Cerebellar cortex (tissue), 1 donor: ENCODE measurements at regions not wholly inside any gene's neighbourhood (a gene's known extent, or its start where the extent isn't known, plus 50 kb on each side); places are given as distances from the start of the nearest gene placed in this dataset.

ENCODE experiments used
- DNase-seq: peaks from one replicate; pipeline ENCODE4 v3.0.0-alpha.2; 2015; ENCODE audit warnings: low spot score

DNA sequence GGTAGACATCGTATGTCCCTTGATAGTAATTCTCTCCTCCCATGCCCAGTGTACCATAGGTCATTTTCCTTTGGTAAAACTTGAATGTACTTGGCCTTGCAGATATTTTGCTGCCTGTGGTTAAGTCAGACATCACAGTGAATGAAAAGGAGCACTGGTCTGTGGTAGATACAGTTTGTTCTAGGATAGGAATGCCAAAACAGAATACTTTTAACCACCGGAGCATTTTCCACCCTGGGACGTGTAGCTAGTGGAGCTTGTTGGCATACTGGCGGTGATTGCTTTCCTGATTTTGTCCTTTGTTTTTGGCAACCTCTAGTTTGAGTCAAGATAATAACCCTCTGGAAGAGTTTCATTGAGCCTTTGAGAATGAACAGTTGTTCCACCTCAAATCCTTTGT is 92.0 kb upstream of the BMPER start:
- no peak for DNase-seq

DNA sequence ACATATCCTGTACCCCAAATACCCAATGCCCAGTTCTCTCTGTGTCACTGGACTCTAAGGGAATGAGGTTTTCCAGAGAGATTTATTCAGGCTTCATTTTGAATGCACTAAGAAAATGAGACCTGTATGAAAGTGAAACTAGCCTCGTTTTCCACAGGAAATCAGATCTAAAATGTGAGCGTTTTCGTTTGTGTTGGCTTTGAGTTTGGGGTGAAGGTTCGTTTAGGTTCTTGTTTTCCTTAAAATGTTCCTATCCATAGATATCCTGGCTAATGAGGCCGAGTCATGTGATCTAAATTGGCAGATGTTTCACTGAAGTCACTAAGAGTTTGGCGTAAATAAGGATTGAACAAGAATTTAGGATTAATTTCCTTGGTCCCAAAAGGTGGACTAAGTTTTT is 90.9 kb upstream of the BMPER start:
- no peak for DNase-seq

DNA sequence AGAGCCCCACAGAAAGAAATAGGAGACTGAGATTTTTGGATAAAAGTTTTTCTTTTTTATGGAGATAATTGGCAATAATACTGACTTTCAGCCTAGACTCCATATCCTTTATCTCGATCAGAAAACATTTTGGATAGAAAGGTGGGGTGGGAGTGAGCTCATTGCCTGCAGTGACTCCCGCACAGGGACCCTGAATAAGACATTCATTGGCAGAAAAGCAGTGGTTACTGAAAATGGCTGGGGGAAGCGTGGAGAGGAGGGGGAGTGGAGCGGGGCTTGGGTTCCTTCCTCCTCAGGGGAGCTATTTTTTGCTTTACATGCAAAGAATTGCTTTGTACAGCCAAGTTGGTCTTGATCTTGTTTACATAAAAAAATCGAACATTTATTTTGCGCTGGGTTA is 90.4 kb upstream of the BMPER start:
- DNase-seq: no peak

DNA sequence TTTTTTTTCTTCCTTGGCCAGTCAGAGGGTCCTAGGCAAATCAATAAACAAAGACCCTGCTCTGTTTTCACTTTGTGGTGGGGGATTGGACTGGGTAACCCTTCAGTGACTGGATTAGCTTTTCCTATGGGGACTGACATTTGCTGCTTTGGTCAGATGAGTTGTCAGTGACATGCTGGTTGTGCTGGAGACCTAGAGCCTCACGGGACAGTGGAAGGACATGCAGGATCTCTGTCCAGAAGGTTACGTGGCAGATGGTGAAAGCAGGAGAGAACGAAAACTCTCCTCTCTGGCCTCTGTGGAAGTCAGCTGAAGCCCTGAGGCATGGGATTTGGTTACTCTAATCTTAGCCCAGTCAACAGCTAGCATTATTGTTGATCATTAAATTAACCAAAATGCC is 90.0 kb upstream of the BMPER start:
- no peak for DNase-seq

DNA sequence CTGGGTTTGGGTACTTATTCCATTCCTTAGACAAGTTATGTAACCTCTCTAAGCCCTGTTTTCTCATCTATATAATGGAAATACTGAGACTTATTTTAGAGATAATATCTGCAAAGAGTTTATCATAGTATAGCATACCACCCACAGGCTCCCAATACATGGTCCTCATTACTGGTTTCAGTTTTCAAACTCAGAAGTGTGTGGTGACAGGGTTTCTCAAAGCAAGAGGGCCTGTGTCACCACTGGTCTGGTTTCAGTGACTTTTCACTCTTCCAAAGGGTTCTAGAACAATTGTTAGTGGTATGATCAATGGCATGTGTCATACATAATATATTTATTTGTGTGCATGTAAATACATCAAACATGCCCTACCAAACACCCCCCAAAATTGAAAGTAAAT is 89.2 kb upstream of the BMPER start:
- no peak for DNase-seq

DNA sequence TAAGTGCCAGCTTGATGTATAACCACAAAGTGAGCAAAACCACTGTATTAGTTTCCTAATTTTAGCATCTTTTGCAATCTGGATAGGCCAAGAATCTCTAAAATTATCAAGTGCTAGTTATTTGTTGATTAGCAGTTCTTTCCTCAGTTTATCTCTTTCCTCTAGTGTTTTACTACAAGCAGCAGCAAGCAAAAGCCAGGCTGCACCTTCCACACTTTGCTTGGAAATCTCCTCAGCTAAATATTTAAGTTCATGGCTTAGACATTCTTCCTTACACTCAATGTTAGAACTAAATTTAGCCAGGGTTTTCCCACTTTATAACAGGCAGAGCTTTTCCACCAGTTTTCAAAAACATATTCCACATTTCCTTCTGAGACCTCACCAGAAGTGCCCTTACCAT is 85.7 kb upstream of the BMPER start:
- DNase-seq: no peak

DNA sequence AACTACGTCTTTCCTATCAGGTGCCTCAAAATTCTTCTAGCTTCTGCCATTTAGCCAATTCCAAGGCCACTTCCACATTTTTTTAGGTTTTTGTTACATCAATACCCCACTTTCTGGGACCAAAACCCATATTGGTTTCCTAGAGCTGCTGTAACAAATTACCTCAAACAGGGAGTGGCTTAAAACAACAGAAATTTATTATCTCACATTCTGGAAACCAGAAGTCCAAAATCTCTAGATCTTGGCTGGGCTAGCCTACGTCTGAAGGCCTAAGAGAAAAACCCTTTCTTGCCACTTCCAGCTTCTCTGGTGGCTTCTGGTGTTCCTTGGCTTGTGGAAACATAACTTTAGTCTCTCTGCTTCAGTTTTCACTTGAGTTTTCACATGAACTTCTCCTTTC is 85.1 kb upstream of the BMPER start:
- DNase-seq: no peak

DNA sequence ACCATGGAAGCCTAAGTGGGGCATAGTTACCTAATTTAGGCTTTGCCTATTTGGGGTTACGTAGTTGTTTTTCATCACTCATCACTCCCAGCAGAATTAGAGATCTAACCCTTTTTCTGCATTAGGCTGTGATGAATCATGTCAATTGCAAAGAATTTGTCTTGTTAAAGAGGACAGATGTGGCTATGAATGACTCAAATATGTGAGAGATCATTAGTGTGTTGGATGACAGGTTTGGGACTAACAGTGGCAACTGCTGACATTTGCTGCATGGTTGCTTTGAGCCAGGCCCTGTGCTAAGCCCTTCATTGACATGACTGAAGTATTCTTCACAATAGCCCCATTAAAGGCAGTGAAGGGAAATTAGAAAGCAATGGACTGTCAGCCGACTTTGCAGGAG is 83.4 kb upstream of the BMPER start:
- no peak for DNase-seq

DNA sequence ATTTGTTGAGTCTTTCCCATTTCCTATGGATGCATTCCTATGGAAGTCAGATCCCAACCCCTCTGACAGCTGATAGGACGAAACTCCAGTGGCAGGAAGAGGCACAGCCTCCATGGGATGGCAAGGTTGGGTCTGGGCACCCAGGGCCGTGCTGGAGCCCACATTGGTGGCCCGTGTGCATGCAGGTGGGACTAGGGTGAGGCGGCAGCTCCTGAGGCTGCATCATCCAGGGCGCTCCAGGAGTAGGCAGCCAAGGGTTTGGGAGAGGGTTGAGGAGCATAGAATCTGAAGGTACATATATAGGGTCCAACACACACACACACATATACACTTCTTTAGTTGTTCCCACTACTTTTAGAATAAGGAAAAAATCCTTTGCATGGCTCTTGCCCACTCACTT is 81.4 kb upstream of the BMPER start:
- no peak for DNase-seq

DNA sequence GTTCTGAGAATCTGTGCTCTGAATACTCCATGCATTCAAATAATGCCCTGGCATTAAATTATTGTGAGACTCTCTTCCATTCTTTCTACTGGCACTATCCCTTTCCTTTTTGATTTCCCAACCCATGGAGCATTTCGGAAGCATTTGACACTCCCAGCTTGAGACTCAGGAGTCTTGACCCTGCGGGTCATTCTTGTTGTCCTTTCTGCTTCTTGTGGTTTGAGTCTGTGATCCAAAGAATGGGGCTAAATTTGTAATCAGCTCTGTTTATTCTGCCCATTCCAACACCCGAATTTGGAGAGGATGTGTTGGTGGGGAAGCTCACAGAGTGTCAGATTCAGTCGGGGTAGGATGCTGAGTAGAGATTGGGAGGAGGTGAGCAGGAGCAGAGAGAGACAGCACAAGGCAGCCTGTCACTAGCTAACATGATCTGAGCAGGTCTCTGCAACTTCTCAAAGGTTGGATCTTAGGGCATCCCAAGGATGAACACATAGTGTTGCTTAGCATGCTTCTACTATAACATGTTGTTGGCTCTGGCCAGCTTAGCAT is 80.4 kb upstream of the BMPER start:
- no peak for DNase-seq

DNA sequence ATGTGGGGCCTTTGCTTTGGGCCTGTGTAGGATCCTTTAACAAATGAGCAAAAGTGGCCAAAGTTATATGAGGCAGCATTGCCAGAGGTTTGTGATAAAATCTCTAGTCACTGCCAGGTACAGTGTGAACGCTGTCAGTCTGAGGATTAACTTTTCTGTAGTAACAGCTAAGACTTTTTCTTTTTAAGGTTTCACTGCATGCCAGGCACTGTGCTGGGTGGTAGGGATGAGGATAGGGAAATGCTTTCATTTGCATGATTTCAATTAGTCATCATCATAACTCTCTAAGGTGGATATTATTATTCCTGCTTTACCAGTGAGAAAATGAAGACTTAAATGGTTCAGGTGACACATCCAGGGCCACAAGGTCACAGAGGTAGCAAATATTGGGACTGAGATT is 79.7 kb upstream of the BMPER start:
- DNase-seq: no peak

DNA sequence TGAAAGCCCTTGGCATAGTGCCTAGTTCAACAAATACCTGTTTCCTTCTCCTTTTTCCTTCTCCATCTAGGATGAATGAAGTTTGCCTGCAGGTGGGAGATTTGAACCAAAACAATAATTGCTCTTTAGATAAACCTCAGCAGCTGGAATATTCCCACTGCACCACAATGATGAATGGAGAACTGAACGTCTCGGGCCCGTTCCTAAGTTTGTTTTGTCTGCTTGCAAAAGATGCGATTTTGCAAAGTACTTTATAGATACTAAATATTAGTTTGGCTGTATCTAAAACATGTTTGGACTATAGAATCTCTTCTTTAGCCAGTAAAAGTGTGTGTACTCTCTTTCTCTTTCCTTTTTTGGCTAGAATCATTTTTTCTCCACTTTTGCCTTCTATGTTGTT is 75.8 kb upstream of the BMPER start:
- no peak for DNase-seq

DNA sequence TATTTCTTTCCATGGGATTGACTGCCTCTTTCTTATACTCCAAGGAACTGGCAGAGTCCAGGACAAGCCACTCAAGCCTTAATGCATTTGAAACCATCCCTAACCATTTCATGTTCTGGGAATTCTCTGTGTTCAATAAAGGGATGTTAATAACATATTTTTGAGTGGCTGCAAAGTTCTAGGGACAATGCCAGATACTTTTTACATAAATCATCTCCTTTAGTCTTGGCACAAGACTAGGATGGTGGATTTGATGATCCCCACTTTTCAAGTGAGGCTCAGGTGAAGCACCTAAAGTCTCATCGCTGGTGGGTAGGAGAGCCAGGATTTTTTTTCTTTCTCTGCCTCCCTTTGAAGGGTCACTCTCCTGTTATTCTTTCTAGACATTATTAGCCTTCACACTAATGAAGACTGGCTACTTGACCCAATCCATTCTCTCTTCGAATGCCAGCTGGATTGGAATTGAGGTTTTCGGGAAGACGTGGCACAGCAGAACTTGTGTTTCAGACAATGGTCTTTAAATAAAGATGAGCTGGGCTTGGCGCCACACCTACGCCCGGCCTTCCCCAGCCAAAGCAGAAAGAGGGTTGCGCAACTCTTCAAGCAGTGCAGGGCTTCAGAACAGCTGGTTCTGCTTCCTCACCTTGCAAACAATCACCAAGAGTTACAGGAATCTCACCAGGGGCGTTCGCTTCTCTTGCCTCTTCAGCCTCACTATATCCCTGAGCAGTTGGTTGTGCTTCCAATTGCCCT is 73.8 kb upstream of the BMPER start:
- DNase-seq: no peak

DNA sequence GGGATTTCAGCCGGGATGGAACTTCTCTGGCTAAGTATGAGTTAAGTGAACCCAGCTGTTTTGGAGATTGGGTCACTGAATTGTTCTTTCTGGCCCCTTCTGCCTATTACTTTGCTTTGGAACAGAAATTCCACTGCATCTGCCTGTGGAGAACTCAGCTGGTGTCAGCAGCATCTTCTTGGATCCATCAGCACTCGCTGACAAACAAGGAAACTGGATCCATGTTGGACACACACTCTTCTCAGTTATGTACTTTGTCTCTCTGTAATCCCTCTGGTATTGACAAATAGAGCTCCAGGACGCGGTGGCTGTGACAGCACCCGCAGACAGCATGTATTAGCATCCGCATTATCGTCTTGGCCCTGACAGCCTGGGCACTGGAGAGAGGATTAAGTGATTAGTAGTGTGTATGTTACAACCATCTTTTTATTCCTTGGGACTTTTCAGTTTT is 73.0 kb upstream of the BMPER start:
- no peak for DNase-seq

DNA sequence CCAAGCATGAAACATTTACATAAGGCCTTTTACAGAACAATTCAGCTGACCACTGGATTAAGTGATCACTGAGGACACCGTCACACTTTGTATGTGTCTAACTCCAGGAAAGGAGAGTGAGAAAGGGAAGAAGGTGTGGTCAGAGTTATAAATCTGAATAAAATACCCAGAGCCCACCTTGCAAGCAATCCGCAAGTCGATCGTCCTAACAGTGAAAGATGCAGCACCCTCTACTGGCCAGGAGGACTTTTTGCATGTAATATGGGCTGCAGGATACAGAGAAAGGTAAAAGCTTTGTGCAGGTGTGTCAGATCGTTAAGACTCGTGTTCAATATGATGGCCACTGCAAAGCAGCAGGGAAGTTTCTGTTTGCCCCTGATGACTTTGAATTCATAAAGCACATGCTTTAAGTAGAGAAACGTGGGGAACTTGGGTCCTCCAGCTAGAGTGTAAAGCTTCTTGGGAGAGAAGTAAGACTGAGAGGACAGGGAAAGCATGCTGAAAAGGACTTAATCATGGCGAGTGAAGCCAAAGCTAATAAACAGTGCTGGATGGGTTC is 68.5 kb upstream of the BMPER start:
- no peak for DNase-seq

DNA sequence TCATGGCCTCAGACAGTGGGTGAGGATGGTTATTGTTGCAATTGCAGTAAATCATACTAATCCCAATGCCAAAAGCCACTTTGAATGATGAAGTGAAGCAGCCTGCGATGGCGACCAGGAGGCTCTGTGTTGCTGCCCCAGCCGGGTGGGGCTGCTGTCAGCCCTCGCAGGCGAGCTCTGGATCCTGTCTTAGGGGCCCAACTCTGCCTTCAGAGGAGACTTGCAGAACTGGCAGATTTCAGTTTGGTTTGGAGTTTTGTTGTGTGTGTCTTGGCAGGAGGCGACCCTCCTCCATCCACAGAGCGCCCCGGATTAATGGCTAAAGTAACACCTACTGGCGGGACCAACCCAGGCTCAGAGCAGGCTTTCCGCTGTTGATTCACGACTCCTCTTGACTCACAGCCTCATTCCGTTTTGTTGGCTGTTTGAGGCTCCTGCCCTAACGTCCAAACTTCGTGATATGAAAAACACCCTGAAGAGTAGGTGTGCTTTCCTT is 67.9 kb upstream of the BMPER start:
- DNase-seq: no peak

DNA sequence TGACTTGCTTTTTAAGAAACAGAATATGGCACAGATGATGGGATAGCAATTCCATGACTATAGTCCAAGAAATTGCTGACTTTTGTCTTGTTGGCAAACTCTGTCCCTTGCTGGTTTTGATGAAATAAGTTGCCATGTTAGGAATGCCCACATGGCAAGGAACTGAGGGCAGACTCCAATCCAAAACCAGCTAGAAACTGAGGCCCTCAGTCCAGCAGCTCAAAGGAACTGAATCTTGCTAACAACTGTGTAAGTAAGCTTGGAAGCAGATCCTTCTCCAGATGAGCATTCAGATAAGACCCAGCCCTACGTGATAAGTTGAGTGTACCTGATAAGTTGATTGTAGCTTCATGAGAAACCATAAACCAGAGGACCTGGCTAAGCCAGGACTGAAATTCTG is 64.3 kb upstream of the BMPER start:
- no peak for DNase-seq

DNA sequence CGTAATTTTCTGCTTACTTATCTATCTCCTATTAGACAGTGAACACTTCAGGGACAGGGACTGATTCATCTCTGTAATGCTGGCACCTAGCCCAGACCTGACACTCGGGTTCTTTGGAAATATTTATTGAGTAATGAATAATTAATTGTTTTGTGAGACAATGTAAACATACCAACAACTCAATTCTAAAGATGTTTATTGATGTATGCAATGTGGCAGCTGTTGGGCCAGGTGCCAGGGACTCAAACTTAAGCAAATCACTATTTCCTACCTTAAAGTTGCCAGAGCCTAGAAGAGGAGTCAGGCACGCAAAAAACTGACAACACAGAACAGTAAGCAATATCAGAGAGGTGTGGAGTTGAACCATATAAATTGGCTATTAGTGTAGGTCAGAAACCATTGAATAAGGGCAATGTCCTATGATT is 63.6 kb upstream of the BMPER start:
- no peak for DNase-seq

DNA sequence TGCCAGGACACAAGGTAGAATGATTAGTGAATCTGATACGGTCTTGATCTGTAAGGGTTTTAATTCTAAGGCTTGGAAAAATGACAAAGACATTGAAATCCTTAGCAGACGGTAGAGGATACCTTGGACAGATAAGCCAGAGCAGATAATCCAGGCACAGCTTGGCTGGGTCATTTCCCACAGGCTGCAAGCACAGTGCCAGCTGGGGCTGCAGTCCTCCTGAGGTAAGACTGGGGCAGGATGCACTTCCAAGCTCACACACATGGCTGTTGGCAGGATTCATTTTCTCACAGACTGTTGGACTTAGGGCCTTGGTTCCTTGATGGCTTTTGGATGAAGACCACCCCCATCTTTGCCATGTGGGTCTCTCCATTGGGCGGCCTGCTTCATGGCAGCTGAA is 63.2 kb upstream of the BMPER start:
- DNase-seq: peak; percentile 40

DNA sequence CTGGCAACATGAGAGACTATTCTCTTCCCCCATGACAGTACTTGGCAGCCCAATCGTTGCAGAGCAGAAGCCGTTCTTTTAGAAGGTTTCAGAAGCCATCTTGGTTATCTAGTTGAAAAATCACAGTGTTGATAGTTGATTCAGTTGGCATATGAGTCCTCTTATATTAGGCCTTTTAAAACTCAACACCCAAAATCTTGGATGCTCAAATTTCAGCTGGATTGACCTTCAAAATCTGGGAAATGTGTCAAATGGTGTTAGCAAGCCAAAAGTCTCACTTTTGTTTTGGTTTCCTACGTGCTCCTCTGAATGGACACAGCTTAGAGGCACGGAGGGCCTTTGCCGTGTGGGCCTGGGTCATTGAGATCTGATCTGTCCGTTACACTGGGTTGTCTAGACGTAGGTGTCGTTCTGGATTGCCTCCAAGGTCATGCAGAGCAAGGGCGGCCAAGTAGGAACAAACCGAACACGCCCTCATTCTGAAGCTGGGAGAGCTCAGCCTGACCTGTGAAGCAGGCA is 59.3 kb upstream of the BMPER start:
- DNase-seq: no peak

DNA sequence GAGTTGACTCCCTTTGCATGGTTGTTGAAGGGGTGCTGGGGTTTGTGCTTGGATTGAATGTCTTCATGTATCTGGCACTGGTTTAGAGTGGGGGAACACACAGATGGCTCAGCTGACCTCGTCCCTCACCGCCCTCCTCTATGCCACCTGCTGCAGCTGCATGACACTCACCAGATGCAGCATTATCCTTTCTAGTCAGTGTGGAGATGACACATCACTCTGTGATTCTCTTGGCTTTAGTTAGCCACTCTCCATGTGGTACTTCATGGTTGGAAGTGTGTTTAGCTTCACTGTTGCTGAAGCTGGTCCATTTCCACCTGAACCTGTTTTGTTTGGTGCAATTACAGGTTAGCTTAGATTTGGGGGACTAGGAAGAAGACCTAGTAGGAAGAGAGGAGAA is 56.3 kb upstream of the BMPER start:
- DNase-seq: no peak

DNA sequence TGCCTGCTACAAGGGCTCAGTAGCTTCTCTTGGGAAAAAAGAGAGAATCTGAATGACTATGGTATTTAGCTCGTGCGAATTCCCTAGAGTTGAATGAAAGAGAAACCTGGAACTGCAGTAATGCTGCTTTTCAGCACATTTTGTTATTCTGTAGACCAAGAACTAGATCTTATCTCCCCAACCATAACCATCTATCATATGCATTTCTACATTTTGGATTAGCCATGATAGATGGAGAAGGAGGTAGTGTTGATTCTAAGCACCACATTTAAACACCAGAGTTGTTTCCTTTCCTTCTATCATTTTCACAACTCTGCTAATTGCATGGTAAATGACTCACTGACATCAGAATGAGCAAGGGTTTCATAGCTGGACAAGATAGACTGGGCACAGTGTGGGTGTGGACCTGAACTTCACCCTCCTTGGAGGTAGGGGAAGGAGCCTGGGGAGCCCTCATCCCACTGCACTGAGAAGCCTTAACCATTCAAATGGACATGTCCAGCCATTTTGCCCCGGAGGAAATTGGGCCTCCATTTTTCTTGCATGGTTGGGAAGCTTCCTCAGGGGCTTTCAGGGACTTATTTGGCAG is 55.3 kb upstream of the BMPER start:
- DNase-seq: no peak

DNA sequence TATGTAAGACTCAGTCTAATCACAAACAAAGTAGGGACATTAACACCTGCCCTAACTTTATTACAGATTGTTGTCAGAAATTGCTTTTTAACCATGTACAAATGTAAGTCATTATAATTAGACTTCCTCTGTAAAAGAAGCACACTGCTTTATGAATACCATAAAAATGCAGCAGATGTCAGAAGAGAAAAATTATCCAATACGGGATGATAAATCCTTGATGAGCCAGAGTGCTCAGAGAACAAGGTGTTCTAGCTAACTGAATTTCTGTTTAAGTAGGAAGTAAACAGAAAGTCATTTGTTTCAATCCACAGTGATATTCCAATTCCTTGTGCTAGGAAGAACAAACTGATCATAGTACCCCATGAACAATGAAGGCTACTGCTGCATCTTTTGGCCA is 54.6 kb upstream of the BMPER start:
- DNase-seq: no peak
